Thyroid gland (tissue), 4 donors: ENCODE measurements at regions not wholly inside any gene's neighbourhood (a gene's known extent, or its start where the extent isn't known, plus 50 kb on each side); places are given as distances from the start of the nearest gene placed in this dataset.

Source experiments
- CTCF ChIP-seq, 6 experiments: fragments of 200-600 bp in 3 of 6; fragments of 450-650 bp in 3 of 6; sonication (generic) in 3 of 6; IDR thresholded peaks; one replicate each; pipeline ENCODE4 v1.5.1; 2016 to 2019; ENCODE audit warnings: antibody characterized with exemption in 6 of 6, mild to moderate bottlenecking in 2 of 6, inconsistent platforms in 1 of 6, moderate library complexity in 1 of 6
- POLR2A ChIP-seq, 2 donors: fragments of 450-650 bp; IDR thresholded peaks; one replicate each; pipeline ENCODE4 v1.6.1; 2017; ENCODE audit warnings: antibody characterized with exemption in 2 of 2, mild to moderate bottlenecking in 2 of 2, moderate library complexity in 1 of 2

- TF ChIP-seq CTCF (IDR thresholded peaks at IDR 0.05) (no peak), POLR2A (IDR thresholded peaks at IDR 0.05) (peak in 1 of 2 donors; percentile 9)
Measured at GRCh38 chr3:81816473-81817250, 55.2 kb upstream of the GBE1 start.
